GM10847 (cell line): ENCODE measurements at regions not wholly inside any gene's neighbourhood (a gene's known extent, or its start where the extent isn't known, plus 50 kb on each side); places are given as distances from the start of the nearest gene placed in this dataset.

Experiments
- POLR2A ChIP-seq: IDR thresholded peaks from 2 replicates; pipeline ENCODE4 v1.6.1; 2011; ENCODE audit not compliant: insufficient read length; ENCODE audit errors: extremely low read depth

DNA sequence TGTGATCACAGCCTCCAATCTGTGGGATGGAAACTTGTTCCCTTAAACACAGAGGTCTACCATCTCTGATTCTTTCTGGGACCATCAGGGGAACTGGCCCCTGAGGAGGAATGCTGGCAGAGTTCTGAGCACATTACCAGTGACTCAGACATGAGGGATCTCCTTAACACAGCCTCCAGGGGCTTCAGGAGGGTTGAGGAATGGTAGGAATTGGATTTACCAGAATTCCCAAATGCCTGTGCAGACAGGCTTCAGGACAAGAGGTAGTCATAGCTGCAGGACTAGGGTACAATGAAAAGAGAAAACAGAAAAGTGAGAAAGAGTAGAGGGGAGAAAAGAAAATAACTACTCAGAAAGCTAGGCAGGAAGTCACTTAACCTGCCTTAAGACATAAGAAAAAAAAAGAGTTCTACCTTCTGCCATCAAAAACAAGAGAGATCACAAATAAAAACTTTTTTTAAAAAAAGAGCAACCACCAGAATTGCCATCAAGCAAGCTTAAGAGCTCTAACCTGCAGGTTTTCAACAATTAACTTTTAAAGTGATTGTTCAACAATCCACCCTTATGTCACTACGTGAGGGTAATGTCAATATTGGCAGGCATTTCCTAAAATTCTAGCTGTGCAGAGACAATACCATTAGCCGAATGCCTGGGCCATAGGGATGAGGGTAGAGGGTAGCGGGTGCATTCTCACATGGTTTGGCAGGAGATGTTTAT lies 524.4 kb downstream of the BCL11A start:
- no peak for TF ChIP-seq POLR2A

DNA sequence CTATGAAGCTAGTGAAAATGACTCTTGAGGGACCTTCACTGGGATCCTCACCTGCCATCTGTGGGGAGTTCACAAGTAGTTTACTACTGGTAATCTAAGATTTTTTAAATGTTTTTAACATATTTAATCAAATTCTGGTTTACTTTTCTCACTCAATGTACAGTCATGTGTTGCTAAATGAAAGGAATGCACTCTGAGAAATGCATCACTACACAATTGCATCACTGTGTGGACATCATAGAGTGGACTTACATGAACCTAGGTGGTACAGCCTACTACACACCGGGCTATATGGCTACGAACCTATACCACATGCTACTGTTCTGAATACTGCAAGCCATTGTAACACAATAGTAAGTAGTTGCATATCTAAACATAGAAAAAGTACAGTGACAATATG lies 528.0 kb downstream of the BCL11A start:
- no peak for TF ChIP-seq POLR2A

DNA sequence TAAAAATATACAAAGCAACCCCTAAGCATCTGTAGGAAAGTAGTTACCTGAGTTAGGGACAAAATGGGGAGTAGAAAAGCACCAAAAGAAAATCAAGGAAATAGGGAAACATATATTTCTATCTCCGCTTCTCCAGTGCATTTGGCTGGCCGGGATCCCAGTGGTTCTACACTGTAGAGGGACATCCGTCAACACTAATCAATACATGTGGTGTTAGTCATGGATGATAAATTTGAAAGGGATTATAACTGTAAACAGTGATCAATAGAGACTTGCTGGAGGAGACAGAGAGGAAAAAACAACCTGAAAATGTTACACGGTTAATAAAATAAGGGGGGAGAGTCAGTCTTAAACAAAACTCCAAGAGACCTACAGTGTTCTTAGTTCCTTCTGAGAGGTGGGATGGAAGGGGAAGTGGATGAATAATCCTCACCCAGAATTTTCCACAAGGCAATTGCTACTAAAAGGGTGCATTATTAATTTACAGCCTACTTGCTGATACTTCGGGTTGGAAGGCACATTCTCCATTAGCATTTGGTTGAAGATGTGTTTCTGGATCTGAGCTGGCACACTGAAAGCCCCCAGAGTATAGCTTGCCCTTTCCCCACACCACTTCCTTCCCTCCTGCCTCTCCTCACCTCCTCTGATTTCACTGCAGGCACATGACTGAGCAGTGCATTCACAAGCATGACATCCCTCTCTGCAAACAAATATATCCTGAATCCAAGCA lies 530.0 kb downstream of the BCL11A start:
- TF ChIP-seq POLR2A, result no peak

DNA sequence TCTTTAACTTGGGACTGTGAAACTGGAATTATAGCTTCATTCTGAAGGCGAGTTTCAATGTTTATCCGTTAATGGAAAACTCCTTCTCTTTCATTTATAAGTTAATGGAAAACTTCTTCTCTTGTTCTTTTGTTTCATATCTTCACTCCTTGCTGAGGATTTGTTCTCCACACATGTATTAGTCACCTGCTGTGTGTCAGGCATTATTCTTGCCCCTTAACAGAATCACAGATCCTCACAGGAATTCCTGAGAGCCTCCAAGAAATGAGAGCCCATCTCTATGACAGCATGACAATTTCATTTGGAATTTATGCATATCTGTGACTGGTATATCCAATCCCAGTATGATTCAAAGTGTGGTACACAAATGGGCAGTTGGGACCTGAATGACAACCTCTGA lies 545.8 kb downstream of the BCL11A start:
- no peak for TF ChIP-seq POLR2A

DNA sequence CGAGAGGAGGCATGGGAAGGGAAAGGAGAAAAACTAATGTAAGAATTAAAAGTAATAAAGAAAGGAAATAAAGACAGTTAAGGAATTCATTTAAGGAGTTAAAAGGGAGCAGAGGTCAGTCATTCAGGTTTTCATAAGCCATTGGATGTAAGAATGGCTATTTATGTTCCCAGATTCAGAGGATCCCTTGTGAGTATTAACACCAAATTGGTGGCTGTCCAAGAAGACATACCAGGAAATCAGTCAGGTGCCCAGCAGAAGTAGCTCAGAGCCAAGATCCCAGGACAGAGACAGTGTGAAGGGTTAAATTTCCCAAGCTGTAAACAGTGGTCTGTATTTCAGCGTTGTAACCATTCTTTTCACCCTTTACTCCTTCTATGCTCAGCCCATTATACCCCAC lies 550.4 kb downstream of the BCL11A start:
- no peak for TF ChIP-seq POLR2A

DNA sequence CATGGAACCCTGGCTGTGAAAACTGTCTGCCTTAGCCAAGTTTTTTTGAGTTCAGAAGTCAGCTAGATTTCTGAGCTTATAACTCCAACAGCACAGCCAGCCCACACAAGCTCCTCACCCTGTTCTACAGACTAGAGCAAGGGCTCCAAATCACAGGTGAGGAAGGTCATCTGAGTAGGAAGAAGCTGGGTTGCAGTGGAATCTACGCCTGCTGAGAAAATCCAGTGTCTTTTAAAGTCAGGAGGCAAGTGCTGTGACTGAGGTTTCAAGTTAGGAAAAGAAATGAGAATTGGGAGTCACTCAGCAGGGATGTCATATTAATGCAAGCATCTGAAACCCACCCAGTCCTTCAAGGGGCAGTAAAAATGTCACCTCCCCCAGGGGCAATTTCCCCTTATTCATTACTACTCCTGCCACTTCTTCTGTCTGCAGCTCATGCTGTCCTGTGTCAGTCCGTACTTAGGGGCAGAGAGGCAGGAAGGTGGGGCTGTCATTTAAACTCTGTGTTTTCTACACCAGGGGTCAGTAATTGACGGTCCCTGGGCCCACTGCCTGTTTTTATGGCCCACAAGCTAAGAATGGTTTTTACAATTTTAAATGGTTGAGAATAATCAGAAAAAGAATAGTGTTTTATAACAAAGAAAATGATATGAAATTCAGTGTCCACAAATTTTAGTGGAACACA lies 551.1 kb downstream of the BCL11A start:
- TF ChIP-seq POLR2A, result no peak

DNA sequence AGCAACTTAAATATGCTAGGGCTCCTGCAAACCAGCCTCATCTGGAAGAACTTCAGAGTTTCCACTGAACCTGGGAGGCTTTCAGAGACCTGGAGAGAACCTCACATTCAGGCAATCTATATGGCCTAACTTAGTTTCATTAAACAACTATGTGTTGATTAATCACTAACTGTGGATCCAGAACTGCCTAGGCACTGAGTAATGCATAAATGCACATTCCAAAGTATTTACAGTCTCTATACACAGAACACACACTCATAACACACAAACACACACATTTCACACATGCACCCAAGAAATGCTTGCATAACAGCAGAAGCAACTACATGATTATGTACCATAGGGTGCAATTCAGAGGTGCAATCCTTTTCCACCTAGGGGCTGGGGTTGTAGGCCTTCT lies 552.8 kb downstream of the BCL11A start:
- no peak for TF ChIP-seq POLR2A

DNA sequence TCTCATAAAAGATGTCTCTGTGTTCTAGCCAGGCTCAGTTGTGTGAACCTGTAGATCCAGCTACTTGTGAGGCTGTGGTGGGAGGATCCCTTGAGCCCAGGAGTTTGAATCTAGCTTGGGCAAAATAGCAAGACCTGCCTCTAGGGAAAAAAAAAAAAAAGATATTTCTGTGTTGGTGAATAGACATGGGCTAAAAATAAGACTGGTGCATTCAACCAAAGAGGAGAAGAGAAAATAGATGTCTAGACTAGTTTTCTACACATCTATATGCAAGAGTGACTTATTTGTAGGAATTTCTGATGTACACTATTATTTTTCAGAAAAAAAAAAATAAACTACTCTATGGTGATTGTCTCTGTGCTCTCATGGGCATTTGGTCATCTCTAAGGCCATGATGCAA lies 555.1 kb downstream of the BCL11A start:
- no peak for TF ChIP-seq POLR2A

DNA sequence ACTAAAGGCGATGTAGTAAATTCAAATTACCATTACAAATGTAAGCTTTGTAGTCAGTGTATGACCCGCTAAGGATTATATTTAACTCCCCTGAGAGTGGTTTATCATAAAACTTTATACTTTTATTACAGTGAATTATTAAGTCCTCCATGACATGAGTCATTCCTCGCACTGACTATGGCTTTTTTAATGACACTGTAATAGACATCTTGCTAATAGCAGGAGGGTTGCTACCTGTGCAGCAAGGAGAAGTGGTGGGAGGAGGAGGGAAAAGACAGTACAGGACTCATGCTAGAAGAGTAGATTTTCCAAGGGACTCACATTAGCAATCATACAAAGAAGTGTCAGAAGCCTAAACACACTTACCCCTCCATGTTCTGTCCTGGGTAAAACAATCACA lies 556.1 kb downstream of the BCL11A start:
- no peak for TF ChIP-seq POLR2A

DNA sequence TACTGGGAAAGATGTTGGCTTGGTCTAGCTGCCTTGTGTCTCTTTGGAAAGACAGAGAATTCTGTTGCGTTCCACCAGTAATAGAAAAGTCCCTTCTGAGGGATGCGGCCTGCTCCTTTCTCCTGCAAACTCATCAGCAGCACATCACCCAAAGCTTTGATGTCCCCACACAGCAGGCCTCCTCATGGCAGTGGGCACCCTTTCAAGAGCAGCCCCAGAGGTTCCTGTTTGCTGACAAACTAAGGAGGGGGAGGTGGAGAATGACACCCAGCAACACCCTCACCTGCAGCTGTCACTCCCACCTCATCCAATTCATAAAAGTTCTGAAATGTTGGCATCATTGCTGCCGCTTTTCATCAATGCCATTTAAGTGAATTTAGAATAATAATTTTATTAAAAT lies 556.6 kb downstream of the BCL11A start:
- no peak for TF ChIP-seq POLR2A

DNA sequence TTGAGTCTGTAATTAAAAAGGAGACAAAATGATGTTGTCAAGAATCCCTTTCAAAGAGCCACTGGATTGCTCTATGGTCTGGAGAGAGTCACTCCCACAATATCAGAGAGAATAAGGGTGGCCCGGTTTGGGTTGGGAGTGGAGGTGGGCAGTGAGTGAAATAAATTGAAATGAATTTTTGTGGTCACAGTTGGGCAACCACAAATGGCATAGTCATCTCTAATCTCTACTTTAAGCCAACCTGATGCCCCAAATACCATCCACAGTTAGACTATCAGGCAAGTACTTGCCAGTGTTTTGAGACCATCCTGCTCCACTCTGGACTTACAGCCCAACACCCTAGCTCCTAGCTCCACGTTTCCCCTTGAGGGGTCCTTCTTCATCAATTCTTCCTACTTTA lies 559.7 kb downstream of the BCL11A start:
- no peak for TF ChIP-seq POLR2A

DNA sequence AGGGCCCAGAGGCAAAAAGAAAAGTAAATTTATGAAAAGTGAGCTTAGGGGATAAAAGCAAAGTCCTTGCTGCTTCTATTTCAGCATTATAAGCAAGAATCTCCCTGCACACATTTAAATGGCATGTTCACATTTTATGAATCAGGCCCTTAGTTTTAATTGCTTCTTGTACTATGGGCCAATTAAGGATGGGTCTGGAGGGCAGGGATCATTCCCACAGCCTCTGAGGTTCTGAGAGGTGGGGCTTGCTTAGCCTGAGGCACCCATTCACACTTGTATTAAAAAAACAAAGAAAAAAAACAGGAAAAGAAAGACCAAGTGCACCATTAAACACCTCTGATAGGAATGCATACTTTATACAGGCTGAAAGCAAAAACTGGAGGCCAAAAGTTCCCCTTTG lies 565.1 kb downstream of the BCL11A start:
- TF ChIP-seq POLR2A, result no peak

DNA sequence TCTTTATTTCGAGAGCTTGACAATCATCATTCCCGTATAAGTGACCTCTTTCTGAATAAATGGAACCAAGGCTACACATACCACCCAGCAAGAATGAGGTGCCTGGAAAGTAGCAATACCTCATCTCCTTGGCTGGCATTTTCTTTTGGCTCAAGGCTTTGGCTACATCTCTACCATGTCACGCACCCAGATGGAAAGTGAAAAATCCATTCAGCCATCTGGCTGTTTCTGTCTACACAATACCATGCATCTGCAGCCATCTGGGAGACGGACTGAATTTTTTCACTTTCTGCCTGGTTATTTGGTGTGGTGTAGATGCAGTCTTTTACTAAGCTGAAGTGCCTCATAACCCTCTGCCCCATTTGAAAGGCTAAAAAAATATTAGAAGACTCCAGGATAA lies 566.9 kb downstream of the BCL11A start:
- no peak for TF ChIP-seq POLR2A

DNA sequence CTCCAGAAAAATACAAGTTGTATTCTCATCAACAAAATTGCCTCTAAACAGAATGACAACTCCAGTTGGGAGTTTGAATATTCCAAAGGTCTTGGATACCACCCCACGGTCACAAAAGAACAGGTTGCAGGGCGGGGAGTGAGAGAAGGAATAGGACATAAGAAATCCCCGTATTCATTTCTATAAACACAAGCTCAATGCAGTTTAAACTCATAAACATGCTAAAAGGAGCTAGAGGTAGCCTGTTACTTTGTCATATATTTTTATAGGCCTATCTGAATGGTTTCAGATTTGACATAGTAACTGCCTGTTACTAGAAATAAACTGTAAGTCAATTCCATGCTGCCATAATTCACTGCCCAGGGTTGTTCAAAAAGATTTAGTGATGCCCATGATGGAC lies 567.5 kb downstream of the BCL11A start:
- TF ChIP-seq POLR2A, result no peak

DNA sequence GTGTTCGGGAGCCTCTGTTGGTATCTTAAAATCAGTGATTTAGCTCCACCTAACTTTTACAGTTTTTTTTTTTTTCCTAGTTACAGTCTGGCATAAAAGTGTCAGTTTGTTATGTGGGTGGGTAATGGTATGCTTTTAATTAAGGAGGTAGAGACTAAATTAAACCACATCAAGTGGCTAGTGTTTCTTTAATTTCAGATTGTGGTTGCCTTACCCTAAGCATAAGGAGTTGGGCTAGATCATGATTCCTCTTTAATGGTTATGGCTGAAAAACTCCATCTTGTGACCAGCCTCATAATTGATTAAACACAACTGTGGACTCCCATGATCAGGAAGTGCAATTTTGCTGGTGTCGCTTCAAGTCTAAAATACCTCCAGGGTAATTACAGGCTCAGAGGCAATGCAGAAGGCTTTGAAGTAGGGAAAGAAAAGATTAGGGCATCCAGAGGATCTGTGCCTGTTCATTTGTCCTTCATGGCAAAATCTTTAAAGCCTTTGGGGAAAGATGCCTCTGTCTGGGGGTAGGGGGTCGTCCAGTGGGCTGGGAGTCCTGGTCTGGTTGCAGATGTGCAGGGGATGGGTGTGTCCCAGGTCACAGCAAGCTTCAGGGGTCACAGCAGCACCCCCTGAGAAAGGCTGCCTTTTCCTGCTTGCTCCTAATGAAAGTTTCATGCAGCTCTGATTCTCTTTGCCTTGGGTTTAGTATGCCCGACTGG lies 579.2 kb downstream of the BCL11A start:
- TF ChIP-seq POLR2A, result no peak

DNA sequence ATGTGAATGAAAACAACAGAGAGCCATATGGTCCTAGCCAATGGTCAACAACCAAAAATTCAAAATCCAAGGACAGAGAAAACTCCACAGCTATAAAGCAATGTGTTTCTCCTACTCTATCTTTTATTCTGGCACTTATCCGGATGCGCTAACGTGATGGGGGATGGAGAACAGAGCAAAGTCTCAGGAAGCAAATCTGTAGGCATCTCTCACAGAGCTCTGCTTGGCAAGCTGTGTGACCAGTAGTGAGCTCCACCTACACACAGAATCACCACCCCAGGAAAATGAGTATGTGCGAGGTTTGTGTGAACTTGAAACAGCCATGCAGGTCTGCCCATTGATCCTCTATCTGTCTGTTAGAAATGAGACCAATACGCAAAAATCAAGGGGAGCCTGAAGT lies 584.3 kb downstream of the BCL11A start:
- TF ChIP-seq POLR2A, result no peak
